Fibroblast of skin of left quadriceps (primary cell): ENCODE measurements at regions not wholly inside any gene's neighbourhood (a gene's known extent, or its start where the extent isn't known, plus 50 kb on each side); places are given as distances from the start of the nearest gene placed in this dataset.
"Not testable (repeated sequence)": the region's sequence is repeated elsewhere in the genome, so short reads cannot be mapped to it uniquely, and the experiment has no call there.

Experiments
- DNase-seq, 2 experiments: peaks; one replicate each; pipeline ENCODE4 v3.0.0-alpha.2; 2013; ENCODE audit warnings: low read depth in 2 of 2

GRCh38 chr10:9825491-9826018 is 1192.1 kb upstream of the CELF2 start:
- no peak for DNase-seq

GRCh38 chr10:9828110-9828509 is 1189.6 kb upstream of the CELF2 start:
- DNase-seq, result no peak

GRCh38 chr10:9833942-9834341 is 1183.7 kb upstream of the CELF2 start:
- DNase-seq, result no peak

- no peak for DNase-seq
Observed at GRCh38 chr10:9834434-9834833, 1183.2 kb upstream of the CELF2 start.

- DNase-seq, result no peak
Observed at GRCh38 chr10:9845075-9845474, 1172.6 kb upstream of the CELF2 start.

- no peak for DNase-seq
Observed at GRCh38 chr10:9848278-9848677, 1169.4 kb upstream of the CELF2 start.

DNA sequence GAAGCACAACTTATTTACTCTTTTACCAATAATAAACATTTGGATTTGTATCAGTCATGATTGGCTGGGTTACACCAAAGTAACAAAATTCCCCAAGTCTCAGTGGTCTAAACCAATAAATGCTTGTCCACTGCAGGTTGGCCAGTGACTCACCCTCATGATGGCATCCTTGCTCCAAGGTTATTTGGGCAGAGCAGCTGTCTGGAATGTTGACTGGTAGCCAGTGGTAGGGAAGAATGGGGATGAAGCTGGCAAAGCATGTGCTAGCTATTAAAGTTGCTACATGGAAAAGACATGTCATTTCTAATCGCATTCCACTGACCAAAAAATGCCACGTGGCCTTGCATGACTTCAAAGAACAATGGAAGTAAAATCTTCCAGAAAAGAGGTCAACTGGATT is 1168.7 kb upstream of the CELF2 start:
- DNase-seq, result no peak

- no peak for DNase-seq
Observed at GRCh38 chr10:9850415-9850814, 1167.3 kb upstream of the CELF2 start.

GRCh38 chr10:9851808-9852207 is 1165.9 kb upstream of the CELF2 start:
- no peak for DNase-seq

- no peak for DNase-seq
Observed at GRCh38 chr10:9853405-9854355, 1164.0 kb upstream of the CELF2 start.

- DNase-seq, result not testable (repeated sequence)
Observed at GRCh38 chr10:9855451-9855850, 1162.2 kb upstream of the CELF2 start.

DNA sequence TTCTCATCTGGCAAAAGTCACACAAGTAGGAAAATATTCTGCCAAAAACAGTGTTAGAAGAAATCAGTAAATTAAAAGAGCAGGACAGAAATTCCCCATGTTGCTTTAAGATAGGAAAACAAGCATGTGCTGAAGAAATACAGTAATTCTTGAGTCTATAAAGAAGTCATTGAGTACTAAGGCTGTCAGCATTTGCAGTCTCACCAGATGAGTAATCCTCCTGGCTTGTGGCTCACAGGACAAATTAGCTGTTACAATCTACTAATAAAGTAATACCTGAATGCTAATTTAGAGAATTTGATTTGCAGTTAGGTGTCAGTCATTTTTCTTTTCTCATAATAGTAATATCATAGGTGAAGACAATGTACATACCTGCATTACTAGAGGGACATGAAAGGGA is 1158.9 kb upstream of the CELF2 start:
- DNase-seq, result no peak

GRCh38 chr10:9860045-9860444 is 1157.6 kb upstream of the CELF2 start:
- no peak for DNase-seq

- DNase-seq, result no peak
Observed at GRCh38 chr10:9863559-9864121, 1154.0 kb upstream of the CELF2 start.

DNA sequence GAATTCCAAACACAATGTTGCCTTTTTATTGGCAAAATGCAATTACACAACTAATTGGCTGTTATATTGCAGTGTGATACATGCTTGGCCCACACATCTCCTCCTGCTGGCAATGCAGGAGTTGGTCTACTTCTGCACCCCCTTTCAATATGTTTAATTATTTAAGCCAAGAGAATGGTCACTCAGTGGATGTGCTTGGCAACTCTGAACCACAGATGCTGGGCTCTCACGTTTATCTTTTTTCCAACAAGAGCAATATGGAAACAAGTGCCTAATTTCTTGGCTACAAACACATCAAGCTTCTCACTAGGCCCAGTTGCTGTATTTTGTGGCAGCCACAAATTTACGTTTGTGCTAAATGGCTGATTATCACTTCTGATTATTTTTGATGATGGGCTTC is 1149.2 kb upstream of the CELF2 start:
- DNase-seq, result no peak

DNA sequence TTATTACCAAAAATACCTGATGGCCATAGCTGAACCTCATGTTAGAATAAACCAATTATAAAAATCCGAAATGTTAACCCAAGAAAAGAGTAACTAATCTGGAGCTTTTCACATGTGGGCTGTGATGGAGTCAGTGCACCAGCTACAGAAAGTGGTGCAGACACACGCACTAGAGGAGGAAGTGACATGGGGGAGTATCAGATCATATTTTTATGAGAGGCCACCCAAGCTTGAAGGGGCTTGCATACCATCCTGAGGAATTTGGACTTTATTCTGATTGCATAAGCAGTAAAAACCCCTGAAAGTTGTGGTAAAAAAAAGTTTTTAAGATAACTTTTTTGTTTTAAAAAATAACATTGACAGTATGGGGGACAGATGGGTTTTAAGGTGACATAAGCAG is 1148.5 kb upstream of the CELF2 start:
- DNase-seq, result peak in 1 of 2 experiments; percentile 15

DNA sequence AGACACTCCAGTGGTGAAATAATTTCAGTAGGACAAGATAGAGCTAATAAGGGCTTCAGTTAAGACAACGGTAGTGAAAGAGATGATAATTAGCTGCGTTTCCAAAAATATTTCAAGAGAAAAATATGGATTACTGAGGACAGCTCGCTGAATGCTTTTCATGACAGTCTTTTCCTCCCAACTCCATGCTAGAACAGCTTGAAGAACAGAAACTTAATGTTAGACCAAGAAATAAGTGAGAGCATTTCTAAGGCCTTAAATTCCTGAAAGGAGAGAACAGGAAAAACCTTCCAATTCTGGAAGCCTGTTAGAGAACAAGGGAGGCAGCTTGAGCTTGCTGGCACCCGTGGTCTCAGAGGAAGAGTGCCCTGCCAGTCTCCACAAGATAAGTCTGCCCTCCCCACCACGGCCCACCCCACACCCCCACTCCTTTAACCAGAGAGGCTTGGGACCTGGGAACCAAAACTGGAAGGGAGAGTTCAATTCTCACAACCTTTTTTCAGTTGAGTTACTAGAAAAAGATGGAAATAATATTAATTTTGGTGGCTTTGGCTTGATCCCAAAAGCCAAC is 1148.0 kb upstream of the CELF2 start:
- DNase-seq, result no peak

DNA sequence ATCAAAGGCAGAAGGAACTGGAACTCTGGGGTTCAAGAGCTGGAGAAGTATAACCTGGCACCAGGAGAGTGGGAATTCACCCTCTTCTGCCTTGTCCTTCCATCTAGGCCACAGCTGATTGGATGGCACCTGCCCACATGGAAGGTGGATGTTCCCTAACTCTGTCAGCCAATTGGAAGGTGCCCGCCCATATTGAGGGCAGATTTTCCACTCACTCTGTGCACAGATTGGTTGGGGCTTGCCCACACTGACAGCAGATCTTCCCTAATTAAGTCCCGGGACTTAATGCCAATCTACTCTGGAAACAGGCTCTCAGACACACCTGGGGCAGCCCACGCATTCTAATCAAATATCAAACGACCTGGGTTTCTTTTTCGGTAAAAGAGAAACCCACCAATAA is 1142.3 kb upstream of the CELF2 start:
- no peak for DNase-seq

DNA sequence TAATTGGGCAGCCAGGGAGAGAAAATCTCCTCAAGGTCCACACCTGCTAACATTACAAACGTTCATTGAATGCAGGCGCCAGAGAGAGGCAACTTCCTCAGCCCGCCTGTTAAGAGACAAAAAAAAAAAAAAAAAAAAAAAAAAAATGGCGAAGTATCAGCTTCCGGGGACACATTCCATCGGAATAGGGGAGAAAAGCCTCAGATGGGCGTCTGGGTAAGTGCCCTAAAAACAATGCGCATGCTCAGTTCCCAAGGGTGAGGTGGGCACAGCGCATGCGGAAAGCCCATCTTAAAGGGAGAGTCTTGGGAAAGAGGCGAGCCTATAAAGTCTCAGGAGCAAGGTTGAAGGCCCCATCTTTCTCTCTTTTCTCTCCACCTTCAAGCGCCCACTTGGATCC is 1139.7 kb upstream of the CELF2 start:
- no peak for DNase-seq

DNA sequence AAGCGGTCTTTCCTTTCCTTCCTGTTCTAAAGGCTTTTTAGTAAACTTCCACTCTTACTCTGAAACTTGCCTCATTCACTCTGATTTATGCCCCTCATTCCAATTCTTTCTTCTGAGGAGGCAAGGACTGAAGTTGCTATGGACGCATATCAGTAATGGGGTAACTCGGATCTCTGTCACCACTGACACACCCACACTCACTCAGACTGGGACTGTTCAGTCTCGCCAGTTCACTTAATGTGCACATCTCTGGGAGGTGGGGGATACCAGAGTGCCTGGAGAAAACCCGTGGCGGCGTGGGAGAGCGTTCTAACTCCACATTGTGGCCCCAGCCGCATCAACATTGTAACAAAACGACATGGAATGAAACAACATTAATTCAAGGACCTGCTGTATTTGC is 1139.3 kb upstream of the CELF2 start:
- no peak for DNase-seq

- DNase-seq, result no peak
Observed at GRCh38 chr10:9885761-9886160, 1131.9 kb upstream of the CELF2 start.

DNA sequence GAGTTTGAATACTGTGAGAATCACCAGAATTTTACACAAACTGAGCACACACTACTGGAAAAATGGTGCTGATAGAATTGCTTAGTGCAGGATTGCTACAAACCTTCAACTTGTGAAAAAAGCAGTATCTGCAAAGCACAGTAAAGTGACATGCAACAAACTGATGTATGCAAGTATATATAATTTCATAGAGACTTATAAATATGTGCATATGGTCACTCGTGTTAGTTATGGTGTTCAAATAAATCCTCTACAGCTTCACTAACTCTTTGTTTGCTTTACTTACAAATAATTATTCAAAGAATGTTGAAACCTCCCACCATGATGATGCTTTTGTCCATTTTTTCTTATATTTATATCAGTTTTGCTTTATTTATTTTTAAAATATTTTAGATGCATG is 1130.9 kb upstream of the CELF2 start:
- DNase-seq, result no peak

DNA sequence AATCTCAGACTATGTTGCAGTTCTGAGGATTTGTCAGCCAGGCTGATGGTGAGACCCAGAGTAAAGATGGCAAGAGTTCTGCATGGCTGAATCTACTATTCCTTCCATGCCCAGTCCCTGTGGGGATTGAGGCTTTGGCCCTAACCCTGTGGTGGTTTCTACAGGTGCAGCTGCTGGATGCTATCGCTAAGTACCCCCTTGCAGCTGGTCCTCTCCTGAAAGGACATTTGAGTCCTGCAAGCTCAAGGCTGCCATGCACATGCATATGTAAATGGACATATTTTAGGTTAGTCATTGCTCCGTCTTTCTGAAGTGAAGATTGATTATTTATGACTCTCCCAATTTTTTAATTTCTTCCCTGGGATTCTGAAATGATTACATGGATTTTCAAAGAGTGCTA is 1122.2 kb upstream of the CELF2 start:
- DNase-seq, result no peak
